ENCODE measurements at regions not wholly inside any gene's neighbourhood (a gene's known extent, or its start where the extent isn't known, plus 50 kb on each side); places are given as distances from the start of the nearest gene placed in this dataset.
A peak's percentile ranks its signal among the peaks of the same experiment; 100 is the strongest.
"Not testable (repeated sequence)": the region's sequence is repeated elsewhere in the genome, so short reads cannot be mapped to it uniquely, and the experiment has no call there.

DNA sequence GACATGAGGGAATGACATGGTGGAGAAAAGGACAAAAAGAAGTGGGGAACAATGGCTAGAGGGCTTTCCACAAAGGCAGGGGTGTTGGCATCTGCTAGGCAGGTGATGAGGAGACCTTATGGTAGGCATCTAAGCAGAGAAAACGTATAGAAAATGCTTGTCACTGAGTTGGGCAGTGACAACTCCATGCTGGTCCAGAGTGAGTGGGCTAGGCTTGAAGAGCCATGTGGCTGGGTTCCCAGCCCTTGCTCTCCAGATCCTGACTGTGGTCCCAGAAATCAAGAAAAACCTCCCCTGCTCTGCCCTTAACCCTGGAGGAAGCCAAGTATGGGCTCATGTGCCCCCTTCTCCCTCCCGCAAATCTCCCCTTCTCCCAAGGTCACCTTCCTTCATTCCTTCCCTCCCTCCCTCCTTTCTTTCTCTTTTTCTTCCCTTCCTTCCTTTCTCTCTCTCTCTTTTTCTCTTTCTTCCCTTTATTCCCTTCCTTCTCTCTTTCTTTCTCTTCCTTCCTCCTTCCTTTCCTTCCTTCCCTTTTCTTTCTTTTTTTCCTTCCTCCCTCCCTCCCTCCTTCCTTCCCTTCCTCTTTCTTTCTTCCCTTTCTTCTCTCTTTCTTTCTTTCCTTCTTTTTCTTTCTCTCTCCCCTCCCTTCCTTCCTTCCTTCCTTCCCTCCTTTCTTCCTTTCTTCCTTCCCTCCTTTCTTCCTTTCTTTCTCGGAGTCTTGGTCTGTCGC lies 102.8 kb downstream of the NAV1 start:
- H3K27ac Mint-ChIP-seq, result no peak overlapping the region
- no peaks in the 10 kb centered on the region for H3K4me1 Mint-ChIP-seq
- no peak overlapping the region for H3K4me3 Mint-ChIP-seq
- no peaks in the 10 kb centered on the region for H3K9me3 Mint-ChIP-seq
- H3K36me3 Mint-ChIP-seq, result peaks cover 5% of the 10 kb centered on the region
- peaks cover 7% of the 10 kb centered on the region for H3K27me3 Mint-ChIP-seq

DNA sequence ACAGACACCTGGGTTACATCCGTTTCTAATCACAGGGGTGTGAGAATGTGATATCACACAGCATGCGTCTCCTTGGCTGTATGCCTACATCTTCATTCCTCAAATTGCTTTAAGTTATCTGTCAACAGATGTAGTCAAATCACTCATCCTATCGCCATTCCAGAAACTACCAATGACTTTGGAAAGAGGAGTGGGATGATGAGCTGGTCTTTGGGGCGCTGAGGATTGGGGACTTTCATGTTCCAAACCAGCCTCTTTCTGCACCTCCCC lies 104.8 kb downstream of the NAV1 start:
- Mint-ChIP-seq H3K4me1 (no peaks in the 10 kb centered on the region), H3K27me3 (peaks cover 11% of the 10 kb centered on the region), H3K9me3 (no peaks in the 10 kb centered on the region), H3K27ac (no peak overlapping the region), H3K36me3 (peaks cover 5% of the 10 kb centered on the region), H3K4me3 (no peak overlapping the region)

DNA sequence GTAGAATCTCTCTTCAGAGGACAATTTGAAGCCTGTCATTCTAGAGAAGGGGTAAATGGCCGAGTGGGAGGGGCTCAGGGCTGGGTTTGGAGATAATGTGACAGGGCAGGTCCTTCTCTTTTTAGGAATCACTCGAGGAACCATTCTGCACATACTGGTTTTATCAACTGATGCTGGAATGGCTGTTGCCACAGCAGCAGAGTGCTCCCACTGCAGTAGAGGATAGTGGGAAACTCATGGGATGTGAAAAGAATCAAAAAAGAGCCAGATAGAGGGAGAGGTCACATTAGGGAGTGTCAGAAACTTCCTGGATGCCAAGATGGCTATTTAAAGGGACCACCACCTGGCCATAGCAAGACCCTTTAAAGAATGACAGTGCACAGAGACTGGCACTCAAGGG lies 105.3 kb downstream of the NAV1 start:
- Mint-ChIP-seq H3K4me3 (no peak overlapping the region), H3K4me1 (no peaks in the 10 kb centered on the region), H3K36me3 (peaks cover 5% of the 10 kb centered on the region), H3K27ac (no peak overlapping the region), H3K9me3 (no peaks in the 10 kb centered on the region), H3K27me3 (peaks cover 11% of the 10 kb centered on the region)

DNA sequence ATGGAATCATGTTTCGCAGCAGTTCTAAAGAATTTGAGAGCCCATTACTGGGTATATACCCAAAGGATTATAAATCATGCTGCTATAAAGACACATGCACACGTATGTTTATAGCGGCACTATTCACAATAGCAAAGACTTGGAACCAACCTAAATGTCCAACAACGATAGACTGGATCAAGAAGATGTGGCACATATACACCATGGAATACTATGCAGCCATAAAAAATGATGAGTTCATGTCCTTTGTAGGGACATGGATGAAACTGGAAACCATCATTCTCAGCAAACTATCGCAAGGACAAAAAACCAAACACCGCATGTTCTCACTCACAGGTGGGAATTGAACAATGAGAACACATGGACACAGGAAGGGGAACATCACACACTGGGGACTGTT lies 106.1 kb downstream of the NAV1 start:
- H3K36me3 Mint-ChIP-seq, H3K27ac Mint-ChIP-seq, H3K4me1 Mint-ChIP-seq, H3K9me3 Mint-ChIP-seq, H3K4me3 Mint-ChIP-seq: not testable (repeated sequence)
- peaks cover 13% of the 10 kb centered on the region for H3K27me3 Mint-ChIP-seq

DNA sequence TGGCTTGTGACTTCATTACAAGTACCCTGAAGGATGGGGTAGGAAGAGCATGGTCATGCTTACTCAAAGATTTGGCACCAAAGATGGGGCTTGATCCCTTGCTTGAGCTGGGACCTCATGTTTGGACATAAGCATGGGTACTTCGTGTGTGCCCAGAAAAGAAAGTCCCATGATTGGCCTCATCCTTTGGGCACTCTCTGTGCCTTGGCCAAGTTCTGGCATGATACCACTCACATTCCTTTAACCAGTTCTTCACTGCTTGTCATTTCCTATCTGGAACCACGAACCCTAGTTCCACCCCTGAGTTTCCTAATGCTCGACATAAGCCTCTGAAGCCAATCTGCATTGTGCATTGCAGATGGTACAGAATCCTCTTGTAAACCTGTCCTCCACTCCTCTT lies 107.0 kb downstream of the NAV1 start:
- no peak overlapping the region for H3K27ac Mint-ChIP-seq
- H3K36me3 Mint-ChIP-seq, result peaks cover 5% of the 10 kb centered on the region
- H3K27me3 Mint-ChIP-seq, result peaks cover 15% of the 10 kb centered on the region
- H3K9me3 Mint-ChIP-seq, result no peaks in the 10 kb centered on the region
- H3K4me1 Mint-ChIP-seq, result peaks cover 6% of the 10 kb centered on the region
- H3K4me3 Mint-ChIP-seq, result no peak overlapping the region

DNA sequence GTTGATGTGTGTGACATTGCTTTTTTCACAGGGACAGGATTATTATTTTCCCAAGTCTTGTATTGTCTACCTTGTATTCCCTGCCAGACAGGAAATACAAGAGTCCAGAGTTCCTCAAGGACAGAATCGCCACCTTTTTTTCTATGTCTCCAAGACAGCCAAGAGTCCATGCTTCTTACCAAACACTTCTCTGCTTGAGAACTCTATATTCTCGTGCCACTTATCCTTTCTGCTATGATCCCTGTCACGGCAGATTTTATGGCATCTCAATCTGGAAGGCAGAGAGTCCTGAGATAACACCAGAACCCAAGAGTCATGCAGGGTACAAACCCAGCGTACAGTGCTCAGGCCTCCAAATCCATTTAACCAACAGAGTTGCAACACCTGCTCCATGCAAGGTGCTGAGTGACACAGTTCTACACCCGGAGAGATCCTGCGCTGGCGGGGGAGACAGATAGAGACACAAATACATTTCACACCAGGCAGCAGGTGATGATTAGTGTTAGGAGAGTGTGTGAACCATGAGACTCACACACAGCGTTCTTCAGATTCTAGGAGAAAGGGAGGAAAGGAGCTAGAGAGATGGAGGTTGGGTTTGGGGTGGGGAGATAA lies 107.6 kb downstream of the NAV1 start:
- peaks cover 5% of the 10 kb centered on the region for H3K36me3 Mint-ChIP-seq
- no peak overlapping the region for H3K27ac Mint-ChIP-seq
- no peaks in the 10 kb centered on the region for H3K9me3 Mint-ChIP-seq
- H3K27me3 Mint-ChIP-seq, result peaks cover 15% of the 10 kb centered on the region
- peaks cover 6% of the 10 kb centered on the region for H3K4me1 Mint-ChIP-seq
- no peak overlapping the region for H3K4me3 Mint-ChIP-seq

DNA sequence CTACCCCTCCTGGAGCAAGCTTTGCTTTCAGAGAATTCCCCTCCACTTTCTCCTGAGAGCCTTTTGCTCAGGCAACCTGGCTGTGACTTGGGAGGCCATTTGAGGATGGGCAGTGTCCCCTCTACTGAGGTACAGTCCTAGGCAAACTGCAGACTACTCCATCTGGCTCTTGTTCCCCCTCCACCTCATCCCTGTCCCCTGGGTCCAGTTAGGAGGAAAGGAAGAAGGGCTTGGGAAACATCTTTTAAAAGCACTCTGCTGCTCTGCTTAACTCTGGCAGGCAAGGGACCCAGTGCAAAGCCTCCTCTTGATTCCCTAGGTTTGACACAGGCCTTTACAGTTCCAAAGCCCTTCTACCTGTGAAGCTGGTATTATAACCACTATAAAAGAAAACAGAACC lies 108.2 kb downstream of the NAV1 start:
- Mint-ChIP-seq H3K4me3 (no peak overlapping the region), H3K4me1 (peaks cover 6% of the 10 kb centered on the region), H3K36me3 (peaks cover 5% of the 10 kb centered on the region), H3K27me3 (peaks cover 15% of the 10 kb centered on the region), H3K9me3 (no peaks in the 10 kb centered on the region), H3K27ac (no peak overlapping the region)

DNA sequence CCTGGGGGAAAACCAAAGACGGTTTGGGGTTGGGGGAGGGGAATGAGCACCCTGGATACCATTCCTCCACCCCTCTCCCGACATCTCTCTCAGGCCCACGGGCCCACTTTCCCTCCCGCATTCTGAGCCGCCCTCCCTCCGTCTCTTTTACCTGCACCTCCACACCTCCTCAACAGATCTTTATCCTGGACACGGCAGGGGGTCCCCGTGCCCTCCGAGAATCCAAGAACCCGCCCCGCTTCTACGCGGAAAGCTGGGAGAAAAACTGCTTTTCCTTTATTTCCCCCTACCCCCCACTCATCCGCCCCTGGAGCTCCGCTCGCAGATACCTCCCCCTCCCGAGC lies 108.8 kb downstream of the NAV1 start:
- no peak overlapping the region for H3K27ac Mint-ChIP-seq
- H3K4me1 Mint-ChIP-seq, result peaks cover 6% of the 10 kb centered on the region
- H3K36me3 Mint-ChIP-seq, result peaks cover 5% of the 10 kb centered on the region
- H3K4me3 Mint-ChIP-seq, result peak overlapping the region; percentile 23
- no peaks in the 10 kb centered on the region for H3K9me3 Mint-ChIP-seq
- H3K27me3 Mint-ChIP-seq, result peaks cover 15% of the 10 kb centered on the region

DNA sequence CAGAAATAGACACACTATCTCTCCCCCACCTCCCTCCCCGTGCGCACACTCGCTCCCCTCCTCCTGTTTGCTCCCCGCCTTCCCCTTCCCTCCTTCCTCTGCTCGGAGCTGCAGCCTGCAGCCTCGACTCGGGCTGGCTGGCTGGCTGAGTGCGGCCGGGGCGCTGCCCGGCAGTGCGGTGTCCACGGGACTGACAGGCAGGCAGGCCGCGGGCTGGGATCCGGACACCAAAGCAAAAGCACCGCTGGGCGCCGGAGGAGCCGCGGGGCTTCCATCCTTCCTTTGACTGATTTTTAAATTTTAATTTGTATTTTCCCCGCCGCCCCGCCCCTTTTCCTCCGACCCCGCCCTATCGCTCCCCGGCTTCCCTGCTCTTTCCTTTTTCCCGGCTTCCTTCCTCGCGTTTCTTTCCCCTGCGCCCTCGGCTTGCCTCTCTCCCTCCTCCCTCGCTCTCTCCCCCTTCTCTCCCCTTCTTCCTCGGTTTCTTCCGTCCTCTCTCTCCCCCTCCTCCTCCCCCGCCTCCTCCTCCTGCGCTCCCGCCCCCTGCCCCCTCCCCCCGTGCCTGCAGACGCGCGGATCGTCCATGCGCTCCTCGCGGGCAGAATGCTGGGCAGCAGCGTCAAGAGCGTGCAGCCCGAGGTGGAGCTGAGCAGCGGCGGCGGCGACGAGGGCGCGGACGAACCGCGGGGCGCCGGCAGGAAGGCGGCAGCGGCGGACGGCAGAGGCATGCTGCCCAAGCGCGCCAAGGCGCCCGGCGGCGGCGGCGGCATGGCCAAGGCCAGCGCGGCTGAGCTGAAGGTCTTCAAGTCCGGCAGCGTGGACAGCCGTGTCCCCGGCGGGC lies 109.4 kb downstream of the NAV1 start:
- Mint-ChIP-seq H3K4me3 (no peak overlapping the region), H3K27ac (no peak overlapping the region), H3K4me1 (peaks cover 6% of the 10 kb centered on the region), H3K36me3 (peaks cover 5% of the 10 kb centered on the region), H3K27me3 (peaks cover 15% of the 10 kb centered on the region), H3K9me3 (no peaks in the 10 kb centered on the region)

DNA sequence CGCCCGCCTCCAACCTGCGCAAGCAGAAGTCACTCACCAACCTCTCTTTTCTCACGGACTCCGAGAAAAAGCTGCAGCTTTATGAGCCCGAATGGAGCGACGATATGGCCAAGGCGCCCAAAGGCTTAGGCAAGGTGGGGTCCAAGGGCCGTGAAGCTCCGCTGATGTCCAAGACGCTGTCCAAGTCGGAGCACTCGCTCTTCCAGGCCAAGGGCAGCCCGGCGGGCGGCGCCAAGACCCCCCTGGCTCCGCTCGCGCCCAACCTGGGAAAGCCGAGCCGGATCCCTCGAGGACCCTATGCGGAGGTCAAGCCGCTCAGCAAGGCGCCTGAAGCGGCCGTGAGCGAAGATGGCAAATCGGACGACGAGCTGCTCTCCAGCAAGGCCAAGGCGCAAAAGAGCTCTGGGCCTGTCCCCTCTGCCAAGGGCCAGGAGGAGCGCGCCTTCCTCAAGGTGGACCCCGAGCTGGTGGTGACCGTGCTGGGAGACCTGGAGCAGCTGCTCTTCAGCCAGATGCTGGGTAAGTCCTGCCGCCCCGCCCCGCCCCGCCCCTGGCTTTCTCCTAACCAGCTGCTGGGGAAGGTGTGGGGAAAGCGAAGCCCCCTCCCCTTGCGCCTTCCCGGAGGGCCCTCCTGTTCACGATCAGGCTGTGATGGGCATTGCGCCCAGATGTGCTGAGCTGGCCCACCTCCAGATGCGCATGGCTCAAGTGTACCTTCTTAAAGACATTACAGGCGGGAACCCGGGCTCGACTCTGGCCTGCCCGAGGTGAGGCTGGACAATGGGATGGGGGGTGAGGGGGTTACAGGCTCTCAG lies 110.2 kb downstream of the NAV1 start:
- H3K4me1 Mint-ChIP-seq, result peaks cover 6% of the 10 kb centered on the region
- no peak overlapping the region for H3K4me3 Mint-ChIP-seq
- no peaks in the 10 kb centered on the region for H3K9me3 Mint-ChIP-seq
- no peak overlapping the region for H3K27ac Mint-ChIP-seq
- H3K36me3 Mint-ChIP-seq, result peaks cover 3% of the 10 kb centered on the region
- peaks cover 15% of the 10 kb centered on the region for H3K27me3 Mint-ChIP-seq

DNA sequence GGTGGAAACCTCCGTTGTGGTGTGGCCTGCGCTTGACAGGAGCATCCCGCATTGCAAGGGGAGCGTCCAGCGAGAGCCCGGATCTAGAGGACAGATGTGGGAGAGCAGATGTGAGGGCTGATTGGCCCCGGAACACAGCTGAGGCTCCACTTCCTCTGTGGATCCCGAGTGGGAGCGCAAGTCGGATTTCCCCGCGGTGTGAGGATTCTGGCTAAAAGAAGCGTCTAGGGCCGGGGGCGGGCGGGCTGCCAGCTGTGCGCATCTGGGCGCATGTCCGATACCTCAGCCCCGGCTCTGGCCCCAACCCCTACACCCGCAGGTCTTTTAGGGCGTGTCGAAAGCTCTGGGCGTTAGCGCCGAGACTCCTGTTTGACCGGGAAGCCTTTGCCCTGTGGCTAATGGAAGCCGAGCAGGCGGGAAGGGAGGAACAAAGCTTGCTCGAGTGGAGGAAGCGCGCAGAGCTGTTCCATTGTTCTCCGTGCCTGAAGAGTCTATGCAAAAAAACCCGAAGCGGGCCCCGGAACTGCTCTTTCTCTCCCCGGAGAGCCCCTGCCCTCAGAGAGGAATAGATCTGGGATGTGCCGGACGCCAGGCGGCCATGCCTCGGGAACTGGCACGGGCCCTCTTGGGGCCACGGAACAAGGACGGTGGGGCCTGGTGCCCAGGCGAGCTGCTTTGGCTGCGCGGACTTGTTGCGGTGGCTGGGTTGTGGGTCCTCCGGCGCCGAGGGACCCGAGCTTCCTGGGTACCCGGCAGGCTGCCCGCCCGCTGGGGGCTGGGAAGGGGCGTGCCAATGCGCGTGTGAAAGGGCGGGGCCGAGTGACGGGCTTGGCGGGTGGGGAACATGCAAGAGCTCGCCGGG lies 111.1 kb downstream of the NAV1 start:
- H3K4me1 Mint-ChIP-seq, result peaks cover 6% of the 10 kb centered on the region
- no peak overlapping the region for H3K27ac Mint-ChIP-seq
- no peak overlapping the region for H3K4me3 Mint-ChIP-seq
- H3K36me3 Mint-ChIP-seq, result no peaks in the 10 kb centered on the region
- no peaks in the 10 kb centered on the region for H3K9me3 Mint-ChIP-seq
- H3K27me3 Mint-ChIP-seq, result peaks cover 15% of the 10 kb centered on the region

DNA sequence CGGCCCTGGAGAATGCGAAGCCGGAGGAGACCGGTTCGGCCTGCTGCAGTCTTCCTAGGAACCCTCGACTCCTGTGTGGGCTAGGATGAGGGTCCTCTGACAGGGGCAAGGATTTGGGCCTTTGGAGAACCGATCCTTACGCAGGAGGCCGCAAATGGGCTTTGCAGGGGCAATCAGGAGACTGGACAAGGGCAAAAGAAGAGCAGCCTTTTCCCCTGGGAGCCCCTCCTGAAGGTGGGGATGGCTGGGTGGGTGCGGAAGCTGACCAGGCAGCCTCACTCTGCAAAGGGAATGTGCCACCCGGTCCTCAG lies 111.7 kb downstream of the NAV1 start:
- no peak overlapping the region for H3K4me3 Mint-ChIP-seq
- H3K27me3 Mint-ChIP-seq, result peaks cover 15% of the 10 kb centered on the region
- H3K27ac Mint-ChIP-seq, result no peak overlapping the region
- H3K36me3 Mint-ChIP-seq, result no peaks in the 10 kb centered on the region
- H3K4me1 Mint-ChIP-seq, result peaks cover 6% of the 10 kb centered on the region
- no peaks in the 10 kb centered on the region for H3K9me3 Mint-ChIP-seq

DNA sequence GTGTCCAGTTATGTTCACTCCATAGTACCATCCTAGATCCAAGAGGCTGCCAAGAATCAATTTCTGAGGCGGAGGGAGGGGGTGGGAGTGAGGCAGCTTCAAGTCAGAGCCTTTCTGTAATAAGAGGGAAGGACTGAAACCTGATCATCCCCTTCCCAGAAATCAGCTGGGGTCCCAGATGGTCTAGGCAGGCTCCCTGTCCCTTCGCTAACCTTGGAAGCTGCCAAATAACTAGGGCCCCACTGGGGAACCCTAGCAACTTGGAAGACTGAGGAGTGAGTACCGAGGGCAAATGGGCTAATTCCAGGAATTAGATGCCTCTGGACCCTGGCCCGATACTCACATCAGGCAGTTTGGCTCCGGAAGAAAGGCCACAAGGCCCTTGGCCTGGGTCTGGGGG lies 113.3 kb downstream of the NAV1 start:
- Mint-ChIP-seq H3K27me3 (peaks cover 7% of the 10 kb centered on the region), H3K4me3 (no peak overlapping the region), H3K9me3 (no peaks in the 10 kb centered on the region), H3K27ac (no peak overlapping the region), H3K36me3 (no peaks in the 10 kb centered on the region), H3K4me1 (peaks cover 6% of the 10 kb centered on the region)

DNA sequence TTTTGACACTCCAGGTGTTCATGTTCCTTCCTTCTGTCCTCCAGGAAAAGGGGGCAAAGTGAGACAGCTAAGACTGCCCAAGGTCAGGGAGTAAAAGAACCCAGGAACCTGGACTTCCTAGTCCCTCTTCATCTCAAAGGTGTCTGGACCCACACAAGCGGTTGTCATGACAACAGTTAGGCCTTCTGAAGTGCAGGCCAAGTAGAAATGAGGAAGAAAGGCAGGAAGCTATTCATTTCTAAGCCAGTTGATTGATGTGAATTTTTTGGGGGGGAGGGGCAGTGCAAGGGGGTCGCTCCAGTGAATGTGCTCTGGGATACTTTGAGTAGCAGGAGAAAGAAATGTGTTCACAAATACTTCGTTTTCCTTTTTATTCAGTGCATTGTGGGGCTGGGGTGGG lies 114.3 kb downstream of the NAV1 start:
- H3K4me3 Mint-ChIP-seq, result no peak overlapping the region

DNA sequence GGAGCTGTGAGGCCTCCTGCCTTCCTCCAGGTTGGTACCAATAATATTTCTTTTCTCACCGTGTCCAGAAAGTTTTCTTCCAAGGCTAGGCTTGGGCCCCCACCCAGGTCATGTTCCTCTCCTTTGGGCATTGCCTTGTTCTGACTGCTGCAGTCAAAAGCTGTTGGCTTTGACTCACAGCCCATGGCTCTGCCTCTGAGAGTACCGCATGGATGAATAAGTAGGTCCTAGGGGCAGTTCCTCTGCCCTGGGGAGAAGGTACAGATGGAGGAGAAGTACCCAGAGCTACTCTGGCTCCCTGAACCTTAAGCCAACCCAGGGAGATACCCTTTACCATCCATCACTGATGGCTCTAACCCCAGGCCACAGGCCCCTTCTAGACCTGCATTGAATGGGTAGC lies 115.0 kb downstream of the NAV1 start:
- Mint-ChIP-seq H3K9me3 (no peaks in the 10 kb centered on the region), H3K27me3 (peaks cover 4% of the 10 kb centered on the region), H3K36me3 (no peaks in the 10 kb centered on the region), H3K4me1 (peaks cover 6% of the 10 kb centered on the region), H3K27ac (no peak overlapping the region), H3K4me3 (no peak overlapping the region)

More for the DNA sequence above, 114.3 kb downstream of the NAV1 start:
- no peaks in the 10 kb centered on the region for H3K9me3 Mint-ChIP-seq
- peaks cover 4% of the 10 kb centered on the region for H3K27me3 Mint-ChIP-seq
- H3K4me1 Mint-ChIP-seq, result peaks cover 6% of the 10 kb centered on the region
- no peaks in the 10 kb centered on the region for H3K36me3 Mint-ChIP-seq
- no peak overlapping the region for H3K27ac Mint-ChIP-seq

Data from activated naive CD4-positive, alpha-beta T cell treated with anti-CD3 and anti-CD28 coated beads, Interleukin-2, amount 50 U/mL, for 24 hours (primary cell).